A549 (cell line): ENCODE measurements at regions not wholly inside any gene's neighbourhood (a gene's known extent, or its start where the extent isn't known, plus 50 kb on each side); places are given as distances from the start of the nearest gene placed in this dataset.

Source experiments
- EP300 ChIP-seq, 2 experiments: fragments of >200 bp; sonication (Bioruptor Twin); formaldehyde crosslinking; IDR thresholded peaks; 2 replicates in 1 of 2; 3 replicates in 1 of 2; pipeline ENCODE4 v1.6.1; 2016 to 2017
- GATA3 ChIP-seq: IDR thresholded peaks from 2 replicates; pipeline ENCODE4 v1.6.1; 2012; ENCODE audit warnings: borderline replicate concordance
- JUN ChIP-seq, 2 experiments: fragments of >200 bp; sonication (Bioruptor Twin); formaldehyde crosslinking; IDR thresholded peaks; 2 replicates in 1 of 2; 3 replicates in 1 of 2; pipeline ENCODE4 v1.6.1; 2016 to 2017
- KDM5A ChIP-seq: fragments of 200-600 bp; sonication (generic); IDR thresholded peaks from 2 replicates; pipeline ENCODE4 v1.6.1; 2016; ENCODE audit warnings: antibody characterized with exemption, mild to moderate bottlenecking
- NFE2L2 ChIP-seq: fragments of 150-350 bp; conservative IDR thresholded peaks from 2 replicates; pipeline ENCODE4 v1.6.1; 2014; ENCODE audit warnings: low read length
- POLR2A ChIP-seq: IDR thresholded peaks from 2 replicates; pipeline ENCODE4 v1.6.1; 2012; ENCODE audit warnings: mild to moderate bottlenecking, low read length
- TF ChIP-seq, protein P1 (sequence below): fragments of >200 bp; sonication (Bioruptor Twin); formaldehyde crosslinking; IDR thresholded peaks from 3 replicates; pipeline ENCODE4 v1.5.1; 2016
- TF ChIP-seq, protein P2 (sequence below): IDR thresholded peaks from 2 replicates; pipeline ENCODE4 v1.6.1; 2012
- TF ChIP-seq, protein P3 (sequence below): fragments of 150-350 bp; IDR thresholded peaks from 2 replicates; pipeline ENCODE4 v1.6.1; 2014; ENCODE audit warnings: low read depth, mild to moderate bottlenecking, low read length
- TF ChIP-seq, protein P4 (sequence below): IDR thresholded peaks from 2 replicates; pipeline ENCODE4 v1.6.1; 2012

DNA sequence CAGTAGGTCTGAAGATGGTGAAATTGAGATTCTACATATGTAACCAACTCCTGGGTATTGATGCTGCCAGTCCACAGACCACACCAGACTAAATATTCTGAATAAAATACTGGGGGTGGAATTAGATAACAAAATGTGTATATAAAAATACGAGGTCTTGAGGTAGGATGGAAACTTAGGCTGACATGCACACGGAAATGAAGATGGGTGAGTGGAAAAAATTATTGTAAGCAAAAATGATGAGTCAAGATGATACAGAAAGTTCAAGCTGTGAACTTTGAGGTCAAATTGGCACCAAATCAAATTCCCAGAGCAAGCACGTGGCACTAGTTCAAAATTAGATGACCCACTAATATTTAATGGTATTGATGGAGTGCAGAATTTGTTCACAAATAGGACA lies 713.4 kb upstream of the ACO1 start:
- TF ChIP-seq NFE2L2 (no peak), KDM5A (no peak), GATA3 (no peak), JUN (IDR thresholded peaks at IDR 0.05) (no peak), EP300 (IDR thresholded peaks at IDR 0.05) (no peak), POLR2A (no peak)
- TF ChIP-seq, protein P1, sequence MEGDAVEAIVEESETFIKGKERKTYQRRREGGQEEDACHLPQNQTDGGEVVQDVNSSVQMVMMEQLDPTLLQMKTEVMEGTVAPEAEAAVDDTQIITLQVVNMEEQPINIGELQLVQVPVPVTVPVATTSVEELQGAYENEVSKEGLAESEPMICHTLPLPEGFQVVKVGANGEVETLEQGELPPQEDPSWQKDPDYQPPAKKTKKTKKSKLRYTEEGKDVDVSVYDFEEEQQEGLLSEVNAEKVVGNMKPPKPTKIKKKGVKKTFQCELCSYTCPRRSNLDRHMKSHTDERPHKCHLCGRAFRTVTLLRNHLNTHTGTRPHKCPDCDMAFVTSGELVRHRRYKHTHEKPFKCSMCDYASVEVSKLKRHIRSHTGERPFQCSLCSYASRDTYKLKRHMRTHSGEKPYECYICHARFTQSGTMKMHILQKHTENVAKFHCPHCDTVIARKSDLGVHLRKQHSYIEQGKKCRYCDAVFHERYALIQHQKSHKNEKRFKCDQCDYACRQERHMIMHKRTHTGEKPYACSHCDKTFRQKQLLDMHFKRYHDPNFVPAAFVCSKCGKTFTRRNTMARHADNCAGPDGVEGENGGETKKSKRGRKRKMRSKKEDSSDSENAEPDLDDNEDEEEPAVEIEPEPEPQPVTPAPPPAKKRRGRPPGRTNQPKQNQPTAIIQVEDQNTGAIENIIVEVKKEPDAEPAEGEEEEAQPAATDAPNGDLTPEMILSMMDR: no peak
- TF ChIP-seq, protein P2, sequence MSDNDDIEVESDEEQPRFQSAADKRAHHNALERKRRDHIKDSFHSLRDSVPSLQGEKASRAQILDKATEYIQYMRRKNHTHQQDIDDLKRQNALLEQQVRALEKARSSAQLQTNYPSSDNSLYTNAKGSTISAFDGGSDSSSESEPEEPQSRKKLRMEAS: no peak
- TF ChIP-seq, protein P3, sequence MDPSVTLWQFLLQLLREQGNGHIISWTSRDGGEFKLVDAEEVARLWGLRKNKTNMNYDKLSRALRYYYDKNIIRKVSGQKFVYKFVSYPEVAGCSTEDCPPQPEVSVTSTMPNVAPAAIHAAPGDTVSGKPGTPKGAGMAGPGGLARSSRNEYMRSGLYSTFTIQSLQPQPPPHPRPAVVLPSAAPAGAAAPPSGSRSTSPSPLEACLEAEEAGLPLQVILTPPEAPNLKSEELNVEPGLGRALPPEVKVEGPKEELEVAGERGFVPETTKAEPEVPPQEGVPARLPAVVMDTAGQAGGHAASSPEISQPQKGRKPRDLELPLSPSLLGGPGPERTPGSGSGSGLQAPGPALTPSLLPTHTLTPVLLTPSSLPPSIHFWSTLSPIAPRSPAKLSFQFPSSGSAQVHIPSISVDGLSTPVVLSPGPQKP: no peak
- TF ChIP-seq, protein P4, sequence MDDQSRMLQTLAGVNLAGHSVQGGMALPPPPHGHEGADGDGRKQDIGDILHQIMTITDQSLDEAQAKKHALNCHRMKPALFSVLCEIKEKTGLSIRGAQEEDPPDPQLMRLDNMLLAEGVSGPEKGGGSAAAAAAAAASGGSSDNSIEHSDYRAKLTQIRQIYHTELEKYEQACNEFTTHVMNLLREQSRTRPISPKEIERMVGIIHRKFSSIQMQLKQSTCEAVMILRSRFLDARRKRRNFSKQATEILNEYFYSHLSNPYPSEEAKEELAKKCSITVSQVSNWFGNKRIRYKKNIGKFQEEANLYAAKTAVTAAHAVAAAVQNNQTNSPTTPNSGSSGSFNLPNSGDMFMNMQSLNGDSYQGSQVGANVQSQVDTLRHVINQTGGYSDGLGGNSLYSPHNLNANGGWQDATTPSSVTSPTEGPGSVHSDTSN: no peak
